ENCODE measurements at regions not wholly inside any gene's neighbourhood (a gene's known extent, or its start where the extent isn't known, plus 50 kb on each side); places are given as distances from the start of the nearest gene placed in this dataset.
"Not testable (repeated sequence)": the region's sequence is repeated elsewhere in the genome, so short reads cannot be mapped to it uniquely, and the experiment has no call there.

GRCh38 chr15:69554279-69554961, 101.8 kb downstream of the RPLP1 start:
- DNase-seq = no peak

- no peak for DNase-seq
These were observed 102.5 kb downstream of the RPLP1 start for GRCh38 chr15:69555080-69555479.

DNA sequence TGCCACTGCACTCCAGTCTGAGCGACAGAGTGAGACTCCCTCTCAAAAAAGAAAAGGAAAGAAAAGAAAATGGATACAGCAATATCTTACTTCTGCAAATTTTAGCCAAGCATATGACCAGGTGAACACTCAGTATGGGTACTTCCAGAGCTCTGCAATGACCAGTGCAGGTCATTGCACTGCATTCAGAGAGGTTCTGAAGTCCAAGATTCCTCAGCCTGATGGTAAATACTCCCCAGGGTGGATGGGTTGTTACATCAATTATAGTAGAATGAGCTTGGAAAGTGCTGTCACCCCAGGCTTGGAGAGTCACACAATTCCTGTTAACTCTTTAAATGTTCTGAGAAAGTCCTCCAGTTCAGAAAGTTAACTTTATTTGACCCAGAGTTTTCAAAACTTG, 103.7 kb downstream of the RPLP1 start:
- DNase-seq = no peak

DNA sequence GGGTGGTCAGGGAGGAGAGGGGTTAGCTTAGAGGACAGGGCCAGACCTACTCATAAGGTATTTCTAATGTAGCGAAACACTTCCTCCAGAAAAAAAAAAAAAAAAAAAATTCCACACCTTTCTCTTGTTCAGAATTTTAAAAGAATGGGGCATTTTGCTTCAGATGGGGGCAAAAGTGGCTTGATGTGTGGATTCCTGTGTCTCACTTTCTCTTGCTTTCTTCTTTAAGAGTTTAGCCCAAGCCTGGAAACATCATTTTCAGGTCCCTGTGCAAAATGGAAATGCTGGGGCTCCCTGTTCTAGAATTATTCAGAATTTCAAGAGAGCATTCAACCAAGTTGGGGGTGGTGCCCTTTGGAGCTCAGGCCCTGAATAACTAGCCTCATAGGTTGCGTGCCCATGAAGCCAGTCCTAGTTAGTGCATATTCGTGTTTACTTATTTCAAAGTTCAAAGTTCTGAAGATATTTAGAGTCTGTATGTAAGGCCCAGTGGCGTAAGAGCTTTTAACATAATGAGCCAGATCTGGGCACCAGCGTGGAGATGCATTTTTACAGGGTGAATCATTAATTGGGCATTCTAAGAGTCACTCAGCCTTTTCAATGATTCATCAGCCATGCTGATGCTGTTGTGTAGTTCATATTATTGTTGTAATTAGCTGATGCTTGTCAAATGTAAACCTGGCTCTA, 104.5 kb downstream of the RPLP1 start:
- DNase-seq = no peak

- DNase-seq = no peak
These were observed 105.2 kb downstream of the RPLP1 start for GRCh38 chr15:69557707-69558409.

DNA sequence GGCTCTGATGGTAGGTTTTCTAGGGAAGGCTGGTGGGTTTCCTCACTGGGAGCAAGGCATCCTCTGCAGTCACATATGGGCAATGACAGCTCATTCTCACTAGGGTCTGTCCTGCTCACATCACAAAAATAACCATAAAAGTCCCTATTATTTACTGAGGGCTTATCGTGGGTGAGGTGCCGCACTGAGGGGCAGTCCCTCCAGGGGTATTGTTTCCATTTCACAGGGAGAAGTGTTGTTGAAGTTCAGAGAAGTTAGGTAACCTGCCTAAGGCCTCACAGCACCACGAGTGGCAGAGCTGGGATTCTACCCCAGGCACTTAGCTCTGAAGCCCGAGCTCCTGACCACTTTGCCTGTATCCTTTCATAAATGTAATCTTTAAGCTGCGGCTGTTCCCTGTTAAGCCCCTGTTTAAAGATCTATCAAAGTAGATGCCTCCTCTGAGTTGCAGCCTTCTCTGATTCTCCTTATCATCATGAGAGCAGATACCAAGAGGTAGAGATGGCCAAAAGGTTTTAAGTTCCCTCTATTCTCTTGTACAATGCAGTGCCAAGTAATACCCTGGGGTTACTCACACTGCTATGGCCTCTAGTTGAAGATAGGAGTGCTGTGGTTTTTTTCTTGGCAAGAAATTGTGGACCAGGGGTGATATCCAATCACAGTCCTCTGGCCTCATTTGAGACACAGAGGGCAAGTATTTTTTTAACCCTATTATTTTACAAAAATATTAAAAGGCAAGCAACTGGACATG, 107.0 kb downstream of the RPLP1 start:
- no peak for DNase-seq

DNA sequence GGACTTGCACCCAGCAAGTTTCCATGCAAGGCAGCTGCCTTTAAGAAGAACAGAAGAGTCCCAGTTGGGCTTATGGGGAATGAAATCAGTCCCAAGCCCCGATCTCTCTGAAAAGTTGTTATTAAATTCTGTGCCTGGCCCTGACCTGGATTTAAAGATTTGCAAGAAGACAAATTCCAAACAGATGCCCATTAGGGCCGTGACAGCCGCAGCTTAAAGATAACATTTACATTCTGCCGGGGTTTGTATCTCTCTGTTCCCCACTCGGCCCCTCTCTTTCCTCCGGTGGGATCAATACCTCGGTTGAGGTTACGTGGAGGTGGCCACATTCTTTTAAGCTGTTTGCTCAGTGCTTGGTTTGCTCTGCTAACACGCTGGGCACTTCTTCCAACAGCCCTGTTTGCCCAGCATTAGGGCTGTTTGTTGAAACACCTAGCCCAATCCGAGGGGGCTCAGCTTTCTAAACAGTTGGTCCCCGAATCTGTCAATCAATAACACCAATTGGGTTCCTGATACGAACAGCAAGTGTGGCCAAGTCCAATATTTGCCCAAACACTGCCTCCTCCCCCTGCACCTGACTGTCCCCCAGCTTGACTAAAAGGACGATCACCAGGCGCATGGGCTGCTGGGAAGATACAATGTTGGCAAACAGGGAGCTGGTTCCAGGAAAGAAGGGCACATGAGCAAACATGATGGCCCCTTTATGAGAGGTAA, 108.6 kb downstream of the RPLP1 start:
- no peak for DNase-seq

- DNase-seq = no peak
These were observed 109.5 kb downstream of the RPLP1 start for GRCh38 chr15:69562116-69562515.

DNA sequence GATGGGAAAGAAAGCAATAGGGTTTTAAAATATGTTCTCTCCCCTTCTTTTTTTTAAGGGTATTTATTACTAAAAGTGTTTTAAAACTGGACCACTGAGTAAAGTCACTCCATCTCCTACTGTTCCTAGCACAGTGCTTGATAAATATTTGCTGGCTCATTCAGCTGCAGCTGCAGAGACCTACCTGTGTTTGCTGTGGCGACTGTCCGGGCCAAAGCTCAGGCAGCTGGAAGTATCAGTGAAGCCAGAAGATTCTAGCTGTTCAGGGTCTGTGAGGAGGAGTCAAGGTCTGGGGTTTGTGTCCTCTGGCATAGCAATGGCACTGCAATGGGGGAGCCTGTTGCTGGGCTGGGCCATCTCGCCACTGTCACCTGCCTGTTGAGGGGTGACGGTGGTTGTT, 109.9 kb downstream of the RPLP1 start:
- no peak for DNase-seq

DNA sequence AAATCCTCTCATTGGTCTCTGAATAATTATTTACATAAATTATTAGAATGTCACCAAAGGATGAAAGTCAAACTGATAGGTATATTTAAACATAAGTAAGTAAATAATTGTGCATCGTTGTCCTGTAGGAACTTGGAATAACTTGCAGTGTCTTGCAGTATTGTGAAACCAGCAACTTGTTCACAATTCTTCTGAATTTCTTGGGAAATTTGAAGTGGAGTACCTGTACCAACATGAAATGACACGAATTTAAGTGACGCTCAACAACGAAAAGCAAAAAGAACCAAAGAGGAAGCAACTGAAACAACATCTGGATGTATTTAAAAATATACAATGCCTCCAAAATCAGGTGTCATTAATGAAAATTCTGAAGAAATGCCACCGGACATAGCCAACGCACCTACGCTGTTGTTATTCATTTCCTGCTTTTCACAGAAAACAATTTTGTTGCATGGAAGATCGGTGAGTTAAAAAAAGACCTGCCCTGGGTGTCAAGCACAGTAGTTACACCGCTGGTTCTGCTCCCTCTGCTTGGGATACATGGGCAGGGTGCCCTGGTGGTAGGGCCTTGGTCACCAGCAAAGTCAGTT, 112.5 kb downstream of the RPLP1 start:
- DNase-seq = no peak

- not testable (repeated sequence) for DNase-seq
These were observed 114.7 kb downstream of the RPLP1 start for GRCh38 chr15:69567238-69567760.

DNA sequence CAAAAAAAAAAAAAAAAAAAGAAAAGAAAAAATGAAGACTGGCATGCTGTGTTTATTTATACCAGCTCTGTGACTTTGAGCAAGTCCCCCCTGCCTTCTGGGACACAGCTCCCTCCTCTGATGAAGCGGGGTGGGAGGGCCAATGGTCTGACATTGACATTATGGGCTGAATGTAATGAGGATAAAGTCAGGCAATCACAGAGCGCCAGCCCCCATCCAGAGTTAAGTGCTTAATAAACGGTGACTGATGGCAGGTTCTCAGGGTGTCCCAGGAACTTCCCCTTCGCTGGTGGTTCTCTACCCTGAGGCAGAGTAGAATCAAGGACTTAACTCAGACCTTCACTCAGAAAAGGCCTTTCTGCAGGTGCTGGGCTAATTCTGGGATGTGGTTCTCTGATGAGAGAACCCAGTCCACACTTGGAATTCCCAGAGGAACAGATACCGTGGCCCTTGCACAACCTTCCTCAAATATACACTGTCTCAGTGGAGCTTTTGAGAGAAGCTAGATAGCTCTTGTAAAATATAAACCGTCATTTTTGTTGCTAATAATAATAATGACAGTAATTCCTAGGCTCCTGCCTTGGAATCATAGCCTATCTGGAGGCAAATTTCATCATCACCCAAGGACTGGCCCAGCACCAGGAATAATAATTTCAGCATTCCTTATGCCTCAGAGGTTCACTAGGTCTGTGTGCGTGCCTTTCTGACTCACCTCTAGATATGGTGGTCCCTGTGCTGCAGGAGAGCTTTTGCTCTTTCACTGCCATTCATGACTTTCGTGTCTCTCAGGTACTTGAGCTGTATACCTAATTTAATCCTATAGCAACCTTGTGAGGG, 115.8 kb downstream of the RPLP1 start:
- no peak for DNase-seq

GRCh38 chr15:69570454-69570853, 117.8 kb downstream of the RPLP1 start:
- no peak for DNase-seq

DNA sequence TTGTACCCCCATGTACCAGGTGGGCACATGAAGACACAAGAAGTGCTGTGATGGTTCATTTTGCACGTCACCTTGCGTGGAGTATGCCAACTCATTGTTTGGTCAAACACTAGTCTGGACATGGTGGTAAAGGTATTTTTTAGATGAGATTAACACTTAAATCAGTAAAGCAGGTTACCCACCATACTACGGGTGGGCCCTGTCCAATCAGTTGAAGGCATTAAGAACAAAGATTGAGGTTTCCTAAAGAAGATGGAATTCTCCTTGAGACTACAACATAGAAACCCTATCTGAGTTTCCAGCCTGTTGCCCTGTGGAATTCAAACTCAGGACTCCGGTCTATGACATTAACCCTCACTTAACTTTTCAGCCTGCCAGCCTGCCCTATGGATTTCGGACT, 118.4 kb downstream of the RPLP1 start:
- no peak for DNase-seq

GRCh38 chr15:69573278-69573677, 120.7 kb downstream of the RPLP1 start:
- DNase-seq = not testable (repeated sequence)

- peak; percentile 40 for DNase-seq
These were observed 121.3 kb downstream of the RPLP1 start for GRCh38 chr15:69573815-69574475.

DNA sequence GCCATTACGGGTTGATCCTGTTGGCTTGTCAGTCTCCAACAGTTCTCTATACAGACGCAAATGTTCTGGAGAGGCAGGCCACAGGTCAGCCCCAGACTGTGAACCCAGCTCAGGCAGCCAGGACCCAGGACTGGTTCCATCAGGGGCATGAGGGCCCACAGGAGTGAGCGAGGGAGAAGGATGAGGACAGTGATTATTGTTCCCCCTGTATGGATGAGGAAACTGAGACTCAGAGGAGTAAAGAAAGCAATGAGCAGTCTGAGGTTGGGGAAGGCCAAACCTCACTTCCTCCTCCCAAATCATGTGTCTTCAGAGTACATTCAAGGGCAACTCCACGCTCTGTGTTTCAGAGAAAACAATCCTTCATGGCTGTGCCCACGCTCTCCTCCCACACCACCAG, 121.9 kb downstream of the RPLP1 start:
- no peak for DNase-seq

- DNase-seq = no peak
These were observed 122.8 kb downstream of the RPLP1 start for GRCh38 chr15:69575387-69575786.

- peak; percentile 67 for DNase-seq
These were observed 123.5 kb downstream of the RPLP1 start for GRCh38 chr15:69576035-69576526.

GRCh38 chr15:69576948-69577351, 124.3 kb downstream of the RPLP1 start:
- DNase-seq = no peak

Measured in stimulated activated CD4-positive, alpha-beta T cell treated with anti-CD3 and anti-CD28 coated beads, Interleukin-12 subunit alpha, Interleukin-12 subunit beta, amount 100 ng/mL, for 4 hours (primary cell).